Upper lobe of left lung (tissue), 4 donors: ENCODE measurements at regions not wholly inside any gene's neighbourhood (a gene's known extent, or its start where the extent isn't known, plus 50 kb on each side); places are given as distances from the start of the nearest gene placed in this dataset.

Experiments
- CTCF ChIP-seq, 6 experiments: fragments of 450-650 bp in 4 of 6; fragments of 200-600 bp in 2 of 6; sonication (generic) in 2 of 6; IDR thresholded peaks; one replicate each; pipeline ENCODE4 v1.5.1; 2016 to 2019; ENCODE audit warnings: antibody characterized with exemption in 6 of 6
- POLR2A ChIP-seq, 4 donors: fragments of 450-650 bp; IDR thresholded peaks; one replicate each; pipeline ENCODE4 v1.5.1; 2016 to 2017; ENCODE audit warnings: antibody characterized with exemption in 4 of 4, mild to moderate bottlenecking in 2 of 4

- no peak for TF ChIP-seq CTCF (IDR thresholded peaks at IDR 0.05)
- TF ChIP-seq POLR2A (IDR thresholded peaks at IDR 0.05): no peak
Observed at GRCh38 chr2:129422028-129422427, 557.4 kb upstream of the RAB6C start.
